Mesendoderm (in vitro differentiated cells): ENCODE measurements at regions not wholly inside any gene's neighbourhood (a gene's known extent, or its start where the extent isn't known, plus 50 kb on each side); places are given as distances from the start of the nearest gene placed in this dataset.

Source experiments
- DNase-seq: peaks from one replicate; pipeline ENCODE4 v3.0.0; 2013
- H2AK5ac ChIP-seq: 2 replicates; pipeline ENCODE4 v1.6.1; 2013; ENCODE audit warnings: low read length, inconsistent platforms
- H2BK120ac ChIP-seq: 2 replicates; pipeline ENCODE4 v1.6.1; 2013; ENCODE audit warnings: low read depth, mild to moderate bottlenecking, low read length, moderate library complexity, mixed read lengths
- H2BK15ac ChIP-seq: replicated peaks from 2 replicates; pipeline ENCODE4 v1.6.1; 2013; ENCODE audit warnings: low read depth, mild to moderate bottlenecking, moderate library complexity
- H2BK5ac ChIP-seq: 2 replicates; pipeline ENCODE4 v1.6.1; 2013; ENCODE audit warnings: low read length, inconsistent platforms
- H3K18ac ChIP-seq: 2 replicates; pipeline ENCODE4 v1.6.1; 2013; ENCODE audit warnings: mild to moderate bottlenecking, low read length, mixed read lengths
- H3K23ac ChIP-seq: one replicate; pipeline ENCODE4 v1.6.1; 2013; ENCODE audit warnings: low read length
- H3K27ac ChIP-seq: 2 replicates; pipeline ENCODE4 v1.5.1; 2013; ENCODE audit warnings: low read depth, mild to moderate bottlenecking, inconsistent platforms, low read length, moderate library complexity
- H3K27me3 ChIP-seq: 2 replicates; pipeline ENCODE4 v1.6.1; 2013; ENCODE audit warnings: low read length, control low read depth, mild to moderate bottlenecking, inconsistent platforms; ENCODE audit not compliant: insufficient read depth, poor library complexity
- H3K36me3 ChIP-seq: 2 replicates; pipeline ENCODE4 v1.6.1; 2013; ENCODE audit warnings: low read length, inconsistent platforms; ENCODE audit not compliant: control insufficient read depth, insufficient read depth
- H3K4ac ChIP-seq: one replicate; pipeline ENCODE4 v1.6.1; 2013; ENCODE audit warnings: low read depth, mild to moderate bottlenecking, low read length, moderate library complexity
- H3K4me1 ChIP-seq: 2 replicates; pipeline ENCODE4 v1.6.1; 2013; ENCODE audit warnings: low read depth, low read length, inconsistent platforms; ENCODE audit not compliant: control insufficient read depth
- H3K4me2 ChIP-seq: 2 replicates; pipeline ENCODE4 v1.6.1; 2013; ENCODE audit warnings: low read length
- H3K4me3 ChIP-seq: 2 replicates; pipeline ENCODE4 v1.5.1; 2013; ENCODE audit warnings: mild to moderate bottlenecking, low read length
- H3K56ac ChIP-seq: one replicate; pipeline ENCODE4 v1.6.1; 2013; ENCODE audit warnings: low read length
- H3K79me1 ChIP-seq: 2 replicates; pipeline ENCODE4 v1.6.1; 2013; ENCODE audit warnings: low read length, inconsistent platforms
- H3K79me2 ChIP-seq: 2 replicates; pipeline ENCODE4 v1.6.1; 2013; ENCODE audit warnings: mild to moderate bottlenecking, low read length; ENCODE audit not compliant: control insufficient read depth, insufficient read depth
- H3K9ac ChIP-seq: 2 replicates; pipeline ENCODE4 v1.6.1; 2013; ENCODE audit warnings: low read length, inconsistent platforms
- H4K5ac ChIP-seq: one replicate; pipeline ENCODE4 v1.6.1; 2013; ENCODE audit warnings: low read length
- H4K8ac ChIP-seq: one replicate; pipeline ENCODE4 v1.6.1; 2013; ENCODE audit warnings: low read depth, mild to moderate bottlenecking, control low read depth, low read length, moderate library complexity
- WGBS: extraction: QIAGEN DNeasy Blood & Tissue Kit; methylation state at CpG from one replicate; pipeline ENCODE4 v1.1.7; 2013; ENCODE audit warnings: low lambda C conversion rate, missing lambda C conversion rate; ENCODE audit not compliant: insufficient coverage; ENCODE audit errors: extremely low coverage; 5-methylcytosine and 5-hydroxymethylcytosine counted together

DNA sequence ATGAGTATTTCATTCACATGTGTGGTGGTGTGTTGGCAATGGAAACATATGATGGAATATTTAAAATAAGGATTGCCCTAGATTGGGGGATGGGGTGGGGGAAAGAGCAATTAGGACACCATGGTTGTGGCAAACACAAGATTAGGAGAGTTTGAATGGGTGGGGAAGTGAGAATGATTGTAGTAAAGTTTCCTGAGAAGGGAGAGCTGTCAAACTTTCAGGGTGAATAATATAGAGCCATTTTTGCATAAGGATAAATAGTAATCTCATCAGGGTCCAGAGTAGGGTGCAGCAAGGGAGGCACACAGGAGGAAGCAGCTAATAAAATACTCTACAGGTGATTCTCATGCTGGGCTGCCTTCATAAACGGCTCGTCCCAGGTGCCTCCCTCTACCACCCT lies 294.9 kb upstream of the MARCKS start:
- Histone ChIP-seq H3K9ac (no peak overlapping the region), H2AK5ac (no peak overlapping the region), H3K4me1 (peaks cover 6% of the 10 kb centered on the region), H3K18ac (no peak overlapping the region), H3K23ac (no peak overlapping the region), H3K36me3 (no peaks in the 10 kb centered on the region), H2BK15ac (no peak overlapping the region), H3K56ac (no peak overlapping the region), H3K27ac (no peak overlapping the region), H3K4ac (no peak overlapping the region), H3K79me1 (no peaks in the 10 kb centered on the region), H2BK120ac (no peak overlapping the region), H3K27me3 (no peaks in the 10 kb centered on the region), H4K5ac (no peak overlapping the region), H2BK5ac (no peak overlapping the region), H4K8ac (no peak overlapping the region), H3K4me2 (no peak overlapping the region), H3K79me2 (no peaks in the 10 kb centered on the region), H3K4me3 (no peak overlapping the region)
- no peak for DNase-seq
- no CpG with 5 or more reads among the region's 2 CpGs for WGBS

DNA sequence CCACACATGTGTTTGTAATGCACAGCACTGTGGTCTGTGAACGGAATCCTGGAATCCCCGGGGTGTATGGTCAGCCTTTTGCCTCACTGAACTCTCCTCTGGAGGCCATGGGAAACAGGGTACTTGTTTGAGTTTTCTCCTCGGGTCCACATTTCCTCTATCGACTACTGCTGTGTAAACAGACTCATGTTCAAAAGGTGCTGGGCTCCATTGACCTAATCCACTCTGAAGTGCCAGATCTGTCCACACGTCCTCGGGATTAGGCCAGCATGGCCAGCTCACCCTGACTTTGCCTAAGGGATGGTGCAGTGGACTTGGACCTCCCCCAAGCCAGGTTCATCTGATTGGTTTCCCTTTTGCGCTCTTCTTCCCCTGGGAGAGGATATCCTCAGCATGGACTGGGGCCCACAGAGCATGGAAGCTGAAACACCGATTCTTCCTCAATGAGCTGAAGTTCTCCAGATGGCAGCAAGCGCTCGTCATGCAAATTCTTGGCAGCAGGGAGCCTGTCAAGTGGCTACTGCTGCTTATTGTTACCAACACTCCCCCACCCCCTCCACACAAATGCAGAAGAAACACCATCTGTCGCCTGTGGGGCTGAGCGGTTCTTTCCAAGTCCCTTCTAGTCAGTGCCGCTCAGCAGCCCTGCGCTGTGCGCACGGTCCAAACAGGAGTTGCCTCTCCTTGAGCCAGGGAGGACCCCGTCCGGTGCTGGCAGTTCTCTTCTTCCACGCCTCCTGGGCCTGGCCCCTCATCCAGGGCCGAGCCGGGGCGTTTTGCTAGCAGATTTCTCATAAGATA lies 292.6 kb upstream of the MARCKS start:
- no peaks in the 10 kb centered on the region for H3K36me3 ChIP-seq
- no peak overlapping the region for H3K27ac ChIP-seq
- H2BK15ac ChIP-seq = no peak overlapping the region
- peak overlapping the region; percentile 13 for H3K9ac ChIP-seq
- no CpG with 5 or more reads among the region's 22 CpGs for WGBS
- H2AK5ac ChIP-seq = no peak overlapping the region
- no peak overlapping the region for H2BK120ac ChIP-seq
- H4K8ac ChIP-seq = no peak overlapping the region
- H3K4me1 ChIP-seq = peaks cover 6% of the 10 kb centered on the region
- no peaks in the 10 kb centered on the region for H3K79me2 ChIP-seq
- DNase-seq = peak; percentile 97
- H3K4me2 ChIP-seq = peak overlapping the region; percentile 25
- H3K79me1 ChIP-seq = no peaks in the 10 kb centered on the region
- H3K56ac ChIP-seq = peak overlapping the region; percentile 51
- H3K4ac ChIP-seq = no peak overlapping the region
- H3K4me3 ChIP-seq = no peak overlapping the region
- H2BK5ac ChIP-seq = no peak overlapping the region
- H3K23ac ChIP-seq = no peak overlapping the region
- H3K18ac ChIP-seq = no peak overlapping the region
- H3K27me3 ChIP-seq = no peaks in the 10 kb centered on the region
- H4K5ac ChIP-seq = no peak overlapping the region

DNA sequence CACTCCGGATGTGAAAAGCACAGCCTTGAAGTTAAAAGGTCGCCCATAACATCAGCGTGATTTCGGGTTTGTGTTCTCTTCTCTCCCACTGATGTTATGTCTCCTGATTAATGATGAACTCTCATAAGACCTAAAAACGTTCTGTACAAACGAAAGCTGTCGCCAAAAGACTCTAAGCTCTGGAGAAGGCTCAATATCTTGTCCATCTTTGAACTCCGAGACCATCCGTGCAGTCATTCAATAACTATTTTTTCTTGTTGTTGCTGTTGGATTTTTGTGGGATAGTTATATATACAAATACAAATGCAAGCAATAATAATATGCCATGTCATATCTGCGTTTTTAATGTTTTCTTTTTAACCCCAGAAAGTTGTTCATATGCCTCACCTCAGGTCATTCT lies 291.8 kb upstream of the MARCKS start:
- no CpG with 5 or more reads among the region's 10 CpGs for WGBS

DNA sequence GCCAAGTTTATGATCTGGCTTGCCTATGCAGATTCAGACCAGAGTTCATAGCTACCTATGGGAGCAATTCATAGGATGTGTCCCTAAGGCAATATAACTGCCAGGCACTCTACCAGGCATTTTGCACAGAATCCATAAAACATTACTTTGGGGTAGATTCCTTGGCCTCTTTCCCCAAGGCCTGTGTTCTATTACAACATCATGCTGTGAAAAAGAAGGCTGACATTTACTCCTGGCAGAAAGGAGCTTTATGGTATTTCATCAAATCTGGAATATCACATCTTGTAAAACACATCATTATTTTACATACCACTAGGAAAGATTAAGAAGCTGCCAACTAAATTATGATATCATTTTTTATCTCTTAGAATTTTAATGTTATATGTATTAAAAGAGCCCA lies 287.0 kb upstream of the MARCKS start:
- Histone ChIP-seq H3K56ac (no peak overlapping the region), H3K27ac (no peak overlapping the region), H3K79me2 (no peaks in the 10 kb centered on the region), H3K36me3 (no peaks in the 10 kb centered on the region), H3K18ac (no peak overlapping the region), H3K4me2 (no peak overlapping the region), H3K4me3 (no peak overlapping the region), H2BK5ac (no peak overlapping the region), H2AK5ac (no peak overlapping the region), H3K79me1 (no peaks in the 10 kb centered on the region), H2BK120ac (no peak overlapping the region), H3K9ac (no peak overlapping the region), H4K8ac (no peak overlapping the region), H3K4ac (no peak overlapping the region), H3K4me1 (peaks cover 2% of the 10 kb centered on the region), H2BK15ac (no peak overlapping the region), H4K5ac (no peak overlapping the region), H3K27me3 (no peaks in the 10 kb centered on the region), H3K23ac (no peak overlapping the region)
- no peak for DNase-seq

More for the DNA sequence above, 291.8 kb upstream of the MARCKS start:
- Histone ChIP-seq H3K79me1 (no peaks in the 10 kb centered on the region), H3K4me3 (no peak overlapping the region), H3K27ac (no peak overlapping the region), H3K9ac (no peak overlapping the region), H3K36me3 (no peaks in the 10 kb centered on the region), H3K18ac (no peak overlapping the region), H3K4me2 (no peak overlapping the region), H2BK5ac (no peak overlapping the region), H2AK5ac (no peak overlapping the region), H4K5ac (no peak overlapping the region), H4K8ac (no peak overlapping the region), H3K27me3 (no peaks in the 10 kb centered on the region), H2BK15ac (no peak overlapping the region), H3K4me1 (peaks cover 6% of the 10 kb centered on the region), H3K4ac (no peak overlapping the region), H3K79me2 (no peaks in the 10 kb centered on the region), H2BK120ac (no peak overlapping the region), H3K56ac (no peak overlapping the region), H3K23ac (no peak overlapping the region)
- no peak for DNase-seq

DNA sequence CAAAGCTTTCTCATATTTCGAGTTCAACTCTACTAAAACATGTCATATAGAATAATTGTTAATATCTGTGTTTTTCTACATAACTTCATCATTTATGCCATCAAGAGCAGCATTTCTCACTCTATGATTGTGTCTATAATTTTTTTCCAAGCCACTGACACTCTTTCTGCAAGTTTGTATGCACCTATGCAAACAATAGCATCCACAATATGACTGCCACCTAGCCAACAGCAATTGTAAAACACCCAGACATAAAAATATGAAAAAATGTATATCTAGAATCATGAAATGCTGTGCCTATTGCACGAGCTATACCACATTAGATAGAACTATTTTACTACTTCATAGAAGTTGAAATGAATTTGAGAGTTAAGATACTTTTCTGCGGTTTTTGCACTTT lies 286.5 kb upstream of the MARCKS start:
- H3K79me2 ChIP-seq = no peaks in the 10 kb centered on the region
- H3K4me2 ChIP-seq = no peak overlapping the region
- no peaks in the 10 kb centered on the region for H3K79me1 ChIP-seq
- no CpG with 5 or more reads among the region's 3 CpGs for WGBS
- no peak overlapping the region for H4K8ac ChIP-seq
- H3K56ac ChIP-seq = no peak overlapping the region
- no peaks in the 10 kb centered on the region for H3K27me3 ChIP-seq
- no peak overlapping the region for H2BK15ac ChIP-seq
- no peaks in the 10 kb centered on the region for H3K4me1 ChIP-seq
- H4K5ac ChIP-seq = no peak overlapping the region
- no peak overlapping the region for H2AK5ac ChIP-seq
- H3K4me3 ChIP-seq = no peak overlapping the region
- DNase-seq = no peak
- no peak overlapping the region for H3K9ac ChIP-seq
- no peaks in the 10 kb centered on the region for H3K36me3 ChIP-seq
- no peak overlapping the region for H2BK5ac ChIP-seq
- no peak overlapping the region for H3K23ac ChIP-seq
- no peak overlapping the region for H3K27ac ChIP-seq
- H3K18ac ChIP-seq = no peak overlapping the region
- no peak overlapping the region for H3K4ac ChIP-seq
- H2BK120ac ChIP-seq = no peak overlapping the region

DNA sequence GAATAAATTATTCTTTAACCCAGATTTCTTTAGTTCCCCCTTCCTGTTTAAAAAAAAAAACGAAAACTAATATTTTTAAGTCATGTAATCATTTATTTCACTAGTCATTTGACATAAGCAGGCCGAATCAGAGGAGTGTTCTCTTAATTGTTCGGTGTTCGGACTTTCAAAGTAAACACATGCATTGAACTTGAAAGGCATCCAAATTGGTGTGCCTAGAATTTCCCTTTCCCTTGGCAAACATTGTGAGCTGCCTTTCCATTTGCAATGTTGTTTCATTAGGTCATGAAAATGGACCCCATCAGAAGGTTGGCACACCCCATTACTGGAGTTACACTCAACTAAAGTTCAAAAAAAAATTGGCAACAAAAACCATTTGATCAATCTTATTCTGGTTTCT lies 283.0 kb upstream of the MARCKS start:
- H3K27me3 ChIP-seq = no peaks in the 10 kb centered on the region
- H3K23ac ChIP-seq = no peak overlapping the region
- no peaks in the 10 kb centered on the region for H3K4me1 ChIP-seq
- DNase-seq = no peak
- H3K79me2 ChIP-seq = no peaks in the 10 kb centered on the region
- no peak overlapping the region for H3K4me2 ChIP-seq
- no peak overlapping the region for H3K4ac ChIP-seq
- no peak overlapping the region for H2BK5ac ChIP-seq
- H2AK5ac ChIP-seq = no peak overlapping the region
- H3K27ac ChIP-seq = no peak overlapping the region
- no peaks in the 10 kb centered on the region for H3K36me3 ChIP-seq
- H3K79me1 ChIP-seq = no peaks in the 10 kb centered on the region
- no CpG with 5 or more reads among the region's 4 CpGs for WGBS
- no peak overlapping the region for H4K8ac ChIP-seq
- H2BK15ac ChIP-seq = no peak overlapping the region
- H3K18ac ChIP-seq = no peak overlapping the region
- H4K5ac ChIP-seq = no peak overlapping the region
- no peak overlapping the region for H3K4me3 ChIP-seq
- H2BK120ac ChIP-seq = no peak overlapping the region
- no peak overlapping the region for H3K56ac ChIP-seq
- H3K9ac ChIP-seq = no peak overlapping the region
